ENCODE measurements at regions not wholly inside any gene's neighbourhood (a gene's known extent, or its start where the extent isn't known, plus 50 kb on each side); places are given as distances from the start of the nearest gene placed in this dataset.

DNA sequence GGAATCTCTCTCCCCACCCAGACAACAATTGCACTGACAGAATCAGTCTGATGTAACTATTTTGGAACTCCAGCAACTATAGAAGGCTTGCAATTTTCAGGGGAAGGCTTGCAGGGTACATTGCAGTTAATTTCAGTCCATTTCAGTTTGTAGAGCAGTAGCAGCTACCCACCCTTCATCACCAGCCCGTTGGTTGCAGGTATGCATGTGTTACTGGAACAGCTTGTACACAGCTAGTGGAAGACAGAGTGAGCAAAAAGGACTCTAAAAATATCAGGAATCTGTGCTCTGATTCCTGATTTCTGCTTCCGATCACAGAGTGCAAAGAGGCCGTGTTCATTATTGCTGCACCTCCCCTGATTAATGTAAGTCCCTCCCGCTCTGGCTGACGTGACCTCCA is 449.0 kb downstream of the NPHP4 start:
- whole genome bisulfite sequencing, 2 donors (ENCODE audit: low coverage in 1 of 2), result 50 to 70% methylated on average over 2 to 5 of the region's 5 CpGs
- Histone ChIP-seq H3K36me3 (no peaks in the 10 kb centered on the region), H3K4me1 (no peaks in the 10 kb centered on the region), H3K9me3 (no peaks in the 10 kb centered on the region), H3K4me3 (no peak overlapping the region), H3K27ac (no peak overlapping the region), H3K27me3 (peaks cover 46% of the 10 kb centered on the region)
- intact Hi-C loops (cut with DNase I; ENCODE audit: low total_unique reads) (no loop called here), in situ Hi-C loops (cut with MboI; ENCODE audit: low pct_ligation_motif_present in 1 of 4, low pct_unique_long_range_greater_than_20kb in 1 of 4, low sequenced_read_pairs in 3 of 4) (no loop called here)
- no peak for DNase-seq
- TF ChIP-seq EP300 (IDR thresholded peaks at IDR 0.05; ENCODE audit: low read depth) (no peak), POLR2A (IDR thresholded peaks at IDR 0.05) (no peak), POLR2AphosphoS5 (IDR thresholded peaks at IDR 0.05) (no peak)
- TF ChIP-seq, protein P1, sequence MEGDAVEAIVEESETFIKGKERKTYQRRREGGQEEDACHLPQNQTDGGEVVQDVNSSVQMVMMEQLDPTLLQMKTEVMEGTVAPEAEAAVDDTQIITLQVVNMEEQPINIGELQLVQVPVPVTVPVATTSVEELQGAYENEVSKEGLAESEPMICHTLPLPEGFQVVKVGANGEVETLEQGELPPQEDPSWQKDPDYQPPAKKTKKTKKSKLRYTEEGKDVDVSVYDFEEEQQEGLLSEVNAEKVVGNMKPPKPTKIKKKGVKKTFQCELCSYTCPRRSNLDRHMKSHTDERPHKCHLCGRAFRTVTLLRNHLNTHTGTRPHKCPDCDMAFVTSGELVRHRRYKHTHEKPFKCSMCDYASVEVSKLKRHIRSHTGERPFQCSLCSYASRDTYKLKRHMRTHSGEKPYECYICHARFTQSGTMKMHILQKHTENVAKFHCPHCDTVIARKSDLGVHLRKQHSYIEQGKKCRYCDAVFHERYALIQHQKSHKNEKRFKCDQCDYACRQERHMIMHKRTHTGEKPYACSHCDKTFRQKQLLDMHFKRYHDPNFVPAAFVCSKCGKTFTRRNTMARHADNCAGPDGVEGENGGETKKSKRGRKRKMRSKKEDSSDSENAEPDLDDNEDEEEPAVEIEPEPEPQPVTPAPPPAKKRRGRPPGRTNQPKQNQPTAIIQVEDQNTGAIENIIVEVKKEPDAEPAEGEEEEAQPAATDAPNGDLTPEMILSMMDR (IDR thresholded peaks at IDR 0.05), result no peak

GRCh38 chr1:5532811-5533210 is 459.4 kb downstream of the NPHP4 start:
- no peak for DNase-seq
- Histone ChIP-seq H3K36me3 (no peaks in the 10 kb centered on the region), H3K27ac (no peak overlapping the region), H3K27me3 (no peaks in the 10 kb centered on the region), H3K4me1 (no peaks in the 10 kb centered on the region), H3K9me3 (no peaks in the 10 kb centered on the region), H3K4me3 (no peak overlapping the region)
- intact Hi-C loops (cut with DNase I; ENCODE audit: low total_unique reads), result no loop called here
- WGBS, 2 donors (ENCODE audit: low coverage in 1 of 2), result 80% methylated on average over 3 of the region's 3 CpGs; no CpG with 5 or more reads in 1 of the 2 donors
- in situ Hi-C loops (cut with MboI; ENCODE audit: low pct_ligation_motif_present in 1 of 4, low pct_unique_long_range_greater_than_20kb in 1 of 4, low sequenced_read_pairs in 3 of 4), result no loop called here
- TF ChIP-seq POLR2AphosphoS5 (IDR thresholded peaks at IDR 0.05) (no peak), EP300 (IDR thresholded peaks at IDR 0.05; ENCODE audit: low read depth) (no peak), POLR2A (IDR thresholded peaks at IDR 0.05) (no peak)
- TF ChIP-seq, protein P1 (IDR thresholded peaks at IDR 0.05), result no peak

DNA sequence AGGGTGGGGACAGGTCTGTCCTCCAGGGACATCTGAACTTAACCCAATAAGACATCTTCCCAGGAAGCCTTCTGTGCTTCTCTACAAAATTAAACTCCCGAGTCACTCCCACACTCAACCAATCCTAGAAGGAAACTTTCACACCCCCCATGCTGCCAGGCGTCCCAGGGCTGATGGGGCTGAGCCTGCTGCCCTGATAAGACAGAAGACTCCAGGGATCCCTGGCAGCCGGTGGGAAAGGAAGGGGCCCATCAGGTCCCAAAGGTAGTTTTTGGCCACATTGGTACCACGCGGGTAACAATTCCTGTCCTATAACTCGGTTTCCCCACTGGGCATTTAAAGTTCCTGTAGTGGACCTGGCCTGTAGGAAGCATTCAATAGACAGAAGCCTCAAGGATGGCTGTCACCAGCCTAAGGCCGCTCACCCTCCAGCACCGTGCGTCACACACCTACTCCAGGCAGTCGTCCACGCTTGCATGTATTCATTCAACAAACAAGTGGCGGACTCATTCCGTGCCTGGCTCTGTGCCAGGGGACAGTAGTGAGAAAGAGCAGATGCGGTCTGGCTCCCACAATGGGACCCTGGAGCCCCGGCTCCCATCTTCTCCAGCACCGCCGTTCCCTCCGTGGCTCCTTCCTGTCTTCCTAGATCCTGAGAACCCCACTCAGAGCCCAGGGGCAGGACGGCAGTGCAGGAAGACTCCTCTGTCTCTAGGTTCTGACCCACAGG is 465.2 kb downstream of the NPHP4 start:
- DNase-seq, result no peak
- Histone ChIP-seq H3K4me3 (no peak overlapping the region), H3K4me1 (no peaks in the 10 kb centered on the region), H3K27ac (no peak overlapping the region), H3K36me3 (no peaks in the 10 kb centered on the region), H3K9me3 (no peaks in the 10 kb centered on the region), H3K27me3 (peaks cover 9% of the 10 kb centered on the region)
- TF ChIP-seq POLR2AphosphoS5 (IDR thresholded peaks at IDR 0.05), result no peak
- 60 to 82% methylated on average over 1 to 19 of the region's 19 CpGs for WGBS, 2 donors (ENCODE audit: low coverage in 1 of 2)
- in situ Hi-C loops (cut with MboI; ENCODE audit: low pct_ligation_motif_present in 1 of 4, low pct_unique_long_range_greater_than_20kb in 1 of 4, low sequenced_read_pairs in 3 of 4) (no loop called here), intact Hi-C loops (cut with DNase I; ENCODE audit: low total_unique reads) (no loop called here)

GRCh38 chr1:5526385-5526750 is 465.9 kb downstream of the NPHP4 start:
- no peaks in the 10 kb centered on the region for H3K9me3 ChIP-seq
- H3K27ac ChIP-seq, result no peak overlapping the region
- H3K27me3 ChIP-seq, result peaks cover 9% of the 10 kb centered on the region
- DNase-seq, result no peak
- no peak overlapping the region for H3K4me3 ChIP-seq
- H3K4me1 ChIP-seq, result no peaks in the 10 kb centered on the region
- in situ Hi-C loops (cut with MboI; ENCODE audit: low pct_ligation_motif_present in 1 of 4, low pct_unique_long_range_greater_than_20kb in 1 of 4, low sequenced_read_pairs in 3 of 4), result no loop called here
- H3K36me3 ChIP-seq, result no peaks in the 10 kb centered on the region
- 78% methylated on average over 8 of the region's 8 CpGs; no CpG with 5 or more reads in 1 of the 2 donors for WGBS, 2 donors (ENCODE audit: low coverage in 1 of 2)
- no peak for TF ChIP-seq POLR2AphosphoS5 (IDR thresholded peaks at IDR 0.05)
- TF ChIP-seq POLR2A (IDR thresholded peaks at IDR 0.05), result no peak
- TF ChIP-seq EP300 (IDR thresholded peaks at IDR 0.05; ENCODE audit: low read depth), result no peak
- TF ChIP-seq, protein P1 (IDR thresholded peaks at IDR 0.05), result no peak
- intact Hi-C loops (cut with DNase I; ENCODE audit: low total_unique reads), result no loop called here
